ENCODE measurements at regions not wholly inside any gene's neighbourhood (a gene's known extent, or its start where the extent isn't known, plus 50 kb on each side); places are given as distances from the start of the nearest gene placed in this dataset.

DNA sequence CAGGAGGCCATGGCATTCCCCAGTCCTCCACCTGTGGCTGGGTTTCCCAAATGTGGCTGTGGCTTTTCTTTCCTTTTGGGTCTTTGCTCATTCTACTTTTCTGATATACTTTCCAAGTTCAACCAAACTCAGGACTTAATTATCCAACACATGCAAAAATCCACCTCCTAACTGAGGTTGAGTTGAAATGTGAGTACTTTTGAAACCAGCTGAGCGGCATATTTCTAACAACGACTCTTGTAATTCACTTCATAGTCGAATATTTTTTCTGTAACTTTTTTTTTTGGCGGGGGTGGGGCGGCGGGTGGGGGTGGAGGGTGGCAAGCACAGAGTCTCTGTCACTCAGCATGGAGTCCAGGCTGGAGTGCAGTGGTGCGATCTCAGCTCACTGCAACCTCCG lies 165.2 kb upstream of the PITRM1 start:
- TF ChIP-seq, protein P1, sequence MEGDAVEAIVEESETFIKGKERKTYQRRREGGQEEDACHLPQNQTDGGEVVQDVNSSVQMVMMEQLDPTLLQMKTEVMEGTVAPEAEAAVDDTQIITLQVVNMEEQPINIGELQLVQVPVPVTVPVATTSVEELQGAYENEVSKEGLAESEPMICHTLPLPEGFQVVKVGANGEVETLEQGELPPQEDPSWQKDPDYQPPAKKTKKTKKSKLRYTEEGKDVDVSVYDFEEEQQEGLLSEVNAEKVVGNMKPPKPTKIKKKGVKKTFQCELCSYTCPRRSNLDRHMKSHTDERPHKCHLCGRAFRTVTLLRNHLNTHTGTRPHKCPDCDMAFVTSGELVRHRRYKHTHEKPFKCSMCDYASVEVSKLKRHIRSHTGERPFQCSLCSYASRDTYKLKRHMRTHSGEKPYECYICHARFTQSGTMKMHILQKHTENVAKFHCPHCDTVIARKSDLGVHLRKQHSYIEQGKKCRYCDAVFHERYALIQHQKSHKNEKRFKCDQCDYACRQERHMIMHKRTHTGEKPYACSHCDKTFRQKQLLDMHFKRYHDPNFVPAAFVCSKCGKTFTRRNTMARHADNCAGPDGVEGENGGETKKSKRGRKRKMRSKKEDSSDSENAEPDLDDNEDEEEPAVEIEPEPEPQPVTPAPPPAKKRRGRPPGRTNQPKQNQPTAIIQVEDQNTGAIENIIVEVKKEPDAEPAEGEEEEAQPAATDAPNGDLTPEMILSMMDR (IDR thresholded peaks at IDR 0.05): no peak
- TF ChIP-seq EZH2 (IDR thresholded peaks at IDR 0.05; ENCODE audit: borderline replicate concordance, insufficient read depth, low read depth, low read length, poor library complexity, severe bottlenecking): no peak

All from B cell (primary cell).